ENCODE measurements at regions not wholly inside any gene's neighbourhood (a gene's known extent, or its start where the extent isn't known, plus 50 kb on each side); places are given as distances from the start of the nearest gene placed in this dataset.

DNA sequence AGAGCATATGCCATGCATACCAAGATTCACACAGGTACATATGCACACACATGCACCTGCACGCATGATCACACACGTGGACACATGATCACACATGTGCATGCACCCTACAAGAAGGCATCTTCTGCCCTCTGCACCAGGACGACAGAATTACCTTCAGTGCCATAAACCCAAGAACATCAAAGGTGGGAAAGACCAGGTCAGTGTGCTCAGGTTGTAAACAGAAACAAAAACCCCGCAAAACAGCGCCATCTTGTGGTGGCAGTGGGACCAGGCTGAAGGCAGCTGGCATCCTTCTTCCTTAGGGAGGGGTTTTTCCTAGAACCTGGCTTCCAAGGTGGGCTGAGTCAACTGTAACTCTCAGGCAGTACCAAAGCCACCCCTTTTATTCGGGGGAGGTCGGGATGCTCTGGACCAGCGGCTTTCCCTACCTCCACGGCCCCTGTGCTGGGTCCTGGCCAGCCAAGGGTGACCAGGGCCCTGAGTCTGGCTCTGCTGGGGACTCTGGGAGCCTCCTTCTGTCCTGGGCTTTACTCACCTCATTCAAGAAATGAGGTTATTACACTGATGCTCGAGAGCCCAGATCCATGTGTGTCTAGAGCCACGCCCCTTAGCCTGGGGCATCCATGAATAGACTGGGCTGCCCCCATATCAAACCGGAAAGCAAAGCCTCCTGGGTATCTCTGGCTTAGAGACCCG is 69.4 kb upstream of the FGF3 start:
- Histone ChIP-seq H3K79me2 (ENCODE audit: insufficient read depth, low read length) (no peaks in the 10 kb centered on the region), H3K9ac (ENCODE audit: extremely low read depth, insufficient read length, low read length) (no peak overlapping the region), H3K23ac (ENCODE audit: insufficient read length, low read depth, low read length) (no peak overlapping the region), H3K4me2 (ENCODE audit: insufficient read depth, insufficient read length, low read length) (no peak overlapping the region), H3K27ac (ENCODE audit: insufficient read length, low read depth, low read length) (no peak overlapping the region), H2BK12ac (ENCODE audit: insufficient read length, low read depth, low read length) (no peak overlapping the region), H2BK15ac (ENCODE audit: low read depth, low read length) (no peak overlapping the region), H3K4me1 (ENCODE audit: insufficient read depth, low read length) (peaks cover 3% of the 10 kb centered on the region; the same call in 1 of the 2 replicates), H3K27me3 (ENCODE audit: insufficient read depth, low read length) (no peaks in the 10 kb centered on the region; the same call in 1 of the 2 replicates), H3K4ac (ENCODE audit: low read depth, low read length) (no peak overlapping the region), H2AK5ac (ENCODE audit: insufficient read length, low read length) (no peak overlapping the region), H2AFZ (ENCODE audit: low read length) (no peak overlapping the region), H3K23me2 (ENCODE audit: insufficient read length, low read depth, low read length, poor library complexity, severe bottlenecking) (no peaks in the 10 kb centered on the region), H4K8ac (replicated peaks; ENCODE audit: insufficient read length, low read depth, low read length) (no peak overlapping the region), H2BK120ac (ENCODE audit: low read depth, low read length, poor library complexity, severe bottlenecking) (no peak overlapping the region), H3K14ac (ENCODE audit: insufficient read depth, low read length) (no peak overlapping the region), H2BK5ac (ENCODE audit: insufficient read length, low read length) (no peak overlapping the region), H2BK20ac (ENCODE audit: low read depth, low read length, poor library complexity, severe bottlenecking) (no peak overlapping the region), H4K5ac (ENCODE audit: insufficient read length, low read depth, low read length) (no peak overlapping the region), H4K20me1 (ENCODE audit: control insufficient read depth, insufficient read depth, insufficient read length) (no peaks in the 10 kb centered on the region), H3K18ac (ENCODE audit: insufficient read length, low read depth, low read length) (no peak overlapping the region), H3T11ph (ENCODE audit: low read length) (no peak overlapping the region), H4K91ac (ENCODE audit: insufficient read length, low read depth, low read length) (no peak overlapping the region), H3K9me3 (ENCODE audit: control insufficient read depth, low read depth, low read length) (no peaks in the 10 kb centered on the region), H3K56ac (ENCODE audit: insufficient read length, low read depth, low read length) (no peak overlapping the region), H3K79me1 (ENCODE audit: insufficient read depth, low read depth, low read length, poor library complexity, severe bottlenecking) (no peaks in the 10 kb centered on the region)
- Mint-ChIP-seq H3K4me1 (peaks cover 25 to 28% of the 10 kb centered on the region in 2 experiments), H3K4me3 (peak overlapping the region in 1 of 2 experiments; percentile 35; a peak in 1 of 5 replicates), H3K27me3 (ENCODE audit: low read depth) (peaks cover 41% of the 10 kb centered on the region), H3K27ac (no peak overlapping the region), H3K9me3 (no peaks in the 10 kb centered on the region; a peak in 1 of 5 replicates), H3K36me3 (ENCODE audit: insufficient read depth in 1 of 3, low read depth in 3 of 3) (no peaks in the 10 kb centered on the region)
- peak; percentile 89 for DNase-seq
- WGBS (ENCODE audit: extremely low coverage, insufficient read length, low lambda C conversion rate), result no CpG with 5 or more reads among the region's 13 CpGs
- TF ChIP-seq, protein P1, sequence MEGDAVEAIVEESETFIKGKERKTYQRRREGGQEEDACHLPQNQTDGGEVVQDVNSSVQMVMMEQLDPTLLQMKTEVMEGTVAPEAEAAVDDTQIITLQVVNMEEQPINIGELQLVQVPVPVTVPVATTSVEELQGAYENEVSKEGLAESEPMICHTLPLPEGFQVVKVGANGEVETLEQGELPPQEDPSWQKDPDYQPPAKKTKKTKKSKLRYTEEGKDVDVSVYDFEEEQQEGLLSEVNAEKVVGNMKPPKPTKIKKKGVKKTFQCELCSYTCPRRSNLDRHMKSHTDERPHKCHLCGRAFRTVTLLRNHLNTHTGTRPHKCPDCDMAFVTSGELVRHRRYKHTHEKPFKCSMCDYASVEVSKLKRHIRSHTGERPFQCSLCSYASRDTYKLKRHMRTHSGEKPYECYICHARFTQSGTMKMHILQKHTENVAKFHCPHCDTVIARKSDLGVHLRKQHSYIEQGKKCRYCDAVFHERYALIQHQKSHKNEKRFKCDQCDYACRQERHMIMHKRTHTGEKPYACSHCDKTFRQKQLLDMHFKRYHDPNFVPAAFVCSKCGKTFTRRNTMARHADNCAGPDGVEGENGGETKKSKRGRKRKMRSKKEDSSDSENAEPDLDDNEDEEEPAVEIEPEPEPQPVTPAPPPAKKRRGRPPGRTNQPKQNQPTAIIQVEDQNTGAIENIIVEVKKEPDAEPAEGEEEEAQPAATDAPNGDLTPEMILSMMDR (conservative IDR thresholded peaks at IDR 0.05), result peak; percentile 95
